Panc1 (cell line): ENCODE measurements at regions not wholly inside any gene's neighbourhood (a gene's known extent, or its start where the extent isn't known, plus 50 kb on each side); places are given as distances from the start of the nearest gene placed in this dataset.

Experiments
- ATAC-seq: fragments of 200-7000 bp; cut with Tn5 transposase; 2 replicates; pipeline ENCODE4 v1.9.1; 2020; ENCODE audit warnings: mild to moderate bottlenecking, moderate library complexity
- BruUV-seq: library from RNA; stranded (reverse); fragments of 400-500 nt; replicated peaks from 2 replicates; lab custom pipeline; 2021; lab: Mats Ljungman, UMichigan
- CTCF ChIA-PET: fragments of 300-600 bp; sonication (Branson Sonifier 250); formaldehyde crosslinking; loops from one replicate; lab custom pipeline; 2022; ENCODE audit warnings: antibody characterized with exemption; lab: Charles Lee
- POLR2A ChIA-PET: fragments of 300-600 bp; sonication (Branson Sonifier 250); formaldehyde crosslinking; loops from one replicate; lab custom pipeline; 2022; ENCODE audit warnings: antibody characterized with exemption; lab: Charles Lee
- DNase-seq: peaks from one replicate; pipeline ENCODE4 v3.0.0-alpha.2; 2010; ENCODE audit warnings: low read depth, low spot score
- H3K27ac ChIP-seq: 2 replicates; pipeline ENCODE4 v1.5.1; 2011; ENCODE audit warnings: mild to moderate bottlenecking, low read length, inconsistent platforms
- H3K27me3 ChIP-seq: fragments of 200-500 bp; sonication (Bioruptor generic); 2 replicates; pipeline ENCODE4 v1.6.0; 2014; ENCODE audit warnings: low read length, inconsistent platforms; ENCODE audit not compliant: control insufficient read depth, insufficient read depth
- H3K36me3 ChIP-seq: fragments of 200-500 bp; sonication (Bioruptor generic); 2 replicates; pipeline ENCODE4 v1.5.1; 2014; ENCODE audit warnings: inconsistent platforms, mild to moderate bottlenecking, low read length, moderate library complexity; ENCODE audit not compliant: control insufficient read depth, insufficient read depth
- H3K4me1 ChIP-seq: 2 replicates; pipeline ENCODE4 v1.5.1; 2011; ENCODE audit warnings: inconsistent platforms, mild to moderate bottlenecking, low read length, moderate library complexity; ENCODE audit not compliant: control insufficient read depth, insufficient read depth
- H3K4me3 ChIP-seq, 2 experiments: 2 replicates each; pipeline ENCODE4 v1.5.1; 2011 to 2012; ENCODE audit warnings: low read depth in 2 of 2, low read length in 2 of 2, mild to moderate bottlenecking in 2 of 2, inconsistent platforms in 1 of 2, moderate library complexity in 1 of 2
- H3K9me3 ChIP-seq: fragments of 200-500 bp; sonication (Bioruptor generic); 2 replicates; pipeline ENCODE4 v1.5.1; 2014; ENCODE audit warnings: low read depth, mild to moderate bottlenecking, inconsistent platforms, low read length, moderate library complexity; ENCODE audit not compliant: control insufficient read depth, insufficient read depth
- CTCF ChIP-seq: fragments of 450-650 bp; IDR thresholded peaks from 2 replicates; pipeline ENCODE4 v1.5.1; 2017; ENCODE audit warnings: mild to moderate bottlenecking
- POLR2AphosphoS5 ChIP-seq: IDR thresholded peaks from 2 replicates; pipeline ENCODE4 v1.6.1; 2012; ENCODE audit warnings: mild to moderate bottlenecking, low read depth, low read length, moderate library complexity
- REST ChIP-seq, 2 experiments: IDR thresholded peaks; 2 replicates each; pipeline ENCODE4 v1.6.1; 2011 to 2012; ENCODE audit warnings: low read depth in 2 of 2, control low read depth in 1 of 2, low read length in 1 of 2, mild to moderate bottlenecking in 1 of 2, moderate library complexity in 1 of 2; ENCODE audit not compliant: insufficient read depth in 1 of 2
- SIN3A ChIP-seq: IDR thresholded peaks from 2 replicates; pipeline ENCODE4 v1.6.1; 2012; ENCODE audit warnings: low read depth, mild to moderate bottlenecking, low read length, moderate library complexity, borderline replicate concordance; ENCODE audit not compliant: insufficient read depth
- TCF7L2 ChIP-seq: IDR thresholded peaks from 2 replicates; pipeline ENCODE4 v1.6.1; 2011; ENCODE audit warnings: mild to moderate bottlenecking, low read depth, low read length, inconsistent platforms
- in situ Hi-C: cut with HindIII; loops from 2 replicates; pipeline ENCODE4 v1.10.0; 2016; ENCODE audit warnings: low sequenced_read_pairs, low pct_unique_long_range_greater_than_20kb
- intact Hi-C: fragments of 100-400 bp; cut with micrococcal nuclease; formaldehyde crosslinking; loops from one replicate; pipeline ENCODE4 v1.10.0; 2022; ENCODE audit not compliant: unreplicated experiment

- intact Hi-C loops (no loop called here), in situ Hi-C loops (no loop called here)
- DNase-seq (no peak), ATAC-seq (no peak)
- Histone ChIP-seq H3K27ac (no peak overlapping the region), H3K4me1 (no peaks in the 10 kb centered on the region), H3K9me3 (no peaks in the 10 kb centered on the region), H3K27me3 (no peaks in the 10 kb centered on the region), H3K4me3 (no peak overlapping the region), H3K36me3 (no peaks in the 10 kb centered on the region)
- TF ChIP-seq SIN3A (no peak), CTCF (no peak), POLR2AphosphoS5 (no peak), REST (IDR thresholded peaks at IDR 0.05; ENCODE audit: insufficient read depth in 1 of 2, low read depth in 2 of 2, low read length in 1 of 2) (no peak), TCF7L2 (no peak)
- ChIA-PET CTCF (no interaction called here), POLR2A (no interaction called here)
- no TSS peak for BruUV-seq
Observed at GRCh38 chr1:164977561-164977960, 379.0 kb downstream of the LMX1A start.

GRCh38 chr1:164971921-164972415, 384.5 kb downstream of the LMX1A start:
- ChIA-PET POLR2A (interaction anchor here (0.6 kb wide), 1 partner anchor 895 kb away, joined by 3 read pairs; no protein-coding TSS in a partner anchor), CTCF (no interaction called here)
- ATAC-seq (no peak), DNase-seq (no peak)
- Histone ChIP-seq H3K4me1 (no peaks in the 10 kb centered on the region), H3K36me3 (no peaks in the 10 kb centered on the region), H3K4me3 (no peak overlapping the region), H3K27me3 (no peaks in the 10 kb centered on the region), H3K27ac (no peak overlapping the region), H3K9me3 (no peaks in the 10 kb centered on the region)
- BruUV-seq = no TSS peak
- in situ Hi-C loops = no loop called here
- no peak for TF ChIP-seq TCF7L2
- TF ChIP-seq SIN3A = no peak
- TF ChIP-seq CTCF = no peak
- TF ChIP-seq REST (IDR thresholded peaks at IDR 0.05; ENCODE audit: insufficient read depth in 1 of 2, low read depth in 2 of 2, low read length in 1 of 2) = no peak
- intact Hi-C loops = no loop called here
